Trophoblast cell (in vitro differentiated cells and primary cell): ENCODE measurements at regions not wholly inside any gene's neighbourhood (a gene's known extent, or its start where the extent isn't known, plus 50 kb on each side); places are given as distances from the start of the nearest gene placed in this dataset.

Experiments
- DNase-seq, 2 donors: peaks; one replicate each; pipeline ENCODE4 v3.0.0-alpha.2; 2016
- H2AFZ ChIP-seq: 2 replicates; pipeline ENCODE4 v1.6.1; 2013; ENCODE audit warnings: low read length, moderate library complexity, mild to moderate bottlenecking; ENCODE audit not compliant: insufficient read depth, poor library complexity
- H2AK5ac ChIP-seq: 2 replicates; pipeline ENCODE4 v1.6.1; 2013; ENCODE audit warnings: mild to moderate bottlenecking, low read length
- H2BK120ac ChIP-seq: 2 replicates; pipeline ENCODE4 v1.6.1; 2013; ENCODE audit warnings: low read length, mild to moderate bottlenecking, moderate library complexity; ENCODE audit not compliant: insufficient read depth, poor library complexity
- H2BK12ac ChIP-seq: 2 replicates; pipeline ENCODE4 v1.6.1; 2013; ENCODE audit warnings: mild to moderate bottlenecking, low read length, moderate library complexity
- H2BK5ac ChIP-seq: 2 replicates; pipeline ENCODE4 v1.6.1; 2013; ENCODE audit warnings: low read length, low read depth, moderate library complexity, mild to moderate bottlenecking; ENCODE audit not compliant: poor library complexity
- H3K14ac ChIP-seq: 2 replicates; pipeline ENCODE4 v1.6.1; 2013; ENCODE audit warnings: mild to moderate bottlenecking, low read length
- H3K18ac ChIP-seq: 2 replicates; pipeline ENCODE4 v1.6.1; 2013; ENCODE audit warnings: mild to moderate bottlenecking, low read length
- H3K23ac ChIP-seq: 2 replicates; pipeline ENCODE4 v1.6.1; 2013; ENCODE audit warnings: low read length
- H3K27ac ChIP-seq: 2 replicates; pipeline ENCODE4 v1.5.1; 2013; ENCODE audit warnings: low read depth, mild to moderate bottlenecking, inconsistent platforms, low read length, moderate library complexity
- H3K27me3 ChIP-seq: 2 replicates; pipeline ENCODE4 v1.6.1; 2013; ENCODE audit warnings: inconsistent platforms, mild to moderate bottlenecking, low read length, moderate library complexity; ENCODE audit not compliant: insufficient read depth
- H3K36me3 ChIP-seq, 2 experiments: 1 replicate in 1 of 2; 2 replicates in 1 of 2; pipeline ENCODE4 v1.6.1; 2013; ENCODE audit warnings: low read length in 2 of 2, mild to moderate bottlenecking in 2 of 2, moderate library complexity in 1 of 2; ENCODE audit not compliant: insufficient read depth in 2 of 2, control insufficient read depth in 1 of 2
- H3K4ac ChIP-seq: 2 replicates; pipeline ENCODE4 v1.6.1; 2013; ENCODE audit warnings: low read depth, mild to moderate bottlenecking, low read length, moderate library complexity
- H3K4me1 ChIP-seq, 2 experiments: 1 replicate in 1 of 2; 2 replicates in 1 of 2; pipeline ENCODE4 v1.6.1; 2013; ENCODE audit warnings: low read length in 2 of 2, mild to moderate bottlenecking in 2 of 2, moderate library complexity in 1 of 2; ENCODE audit not compliant: insufficient read depth in 2 of 2, control insufficient read depth in 1 of 2
- H3K4me2 ChIP-seq: 2 replicates; pipeline ENCODE4 v1.6.1; 2013; ENCODE audit warnings: inconsistent platforms, mild to moderate bottlenecking, low read length, moderate library complexity
- H3K4me3 ChIP-seq: 2 replicates; pipeline ENCODE4 v1.5.1; 2013; ENCODE audit warnings: mild to moderate bottlenecking, low read depth, low read length, inconsistent platforms
- H3K79me1 ChIP-seq: one replicate; pipeline ENCODE4 v1.6.1; 2013; ENCODE audit warnings: low read length
- H3K79me2 ChIP-seq: 2 replicates; pipeline ENCODE4 v1.6.1; 2013; ENCODE audit warnings: low read length, mild to moderate bottlenecking; ENCODE audit not compliant: control insufficient read depth, insufficient read depth, poor library complexity
- H3K9ac ChIP-seq: 2 replicates; pipeline ENCODE4 v1.6.1; 2013; ENCODE audit warnings: mild to moderate bottlenecking, low read length
- H3K9me3 ChIP-seq: 2 replicates; pipeline ENCODE4 v1.6.1; 2013; ENCODE audit warnings: low read depth, mild to moderate bottlenecking, control low read depth, inconsistent platforms, low read length; ENCODE audit not compliant: insufficient read depth
- H4K12ac ChIP-seq: 2 replicates; pipeline ENCODE4 v1.6.1; 2013; ENCODE audit warnings: low read depth, mild to moderate bottlenecking, low read length, moderate library complexity
- H4K8ac ChIP-seq: 2 replicates; pipeline ENCODE4 v1.6.1; 2013; ENCODE audit warnings: low read depth, mild to moderate bottlenecking, low read length, moderate library complexity
- H4K91ac ChIP-seq: one replicate; pipeline ENCODE4 v1.6.1; 2013; ENCODE audit warnings: low read depth, mild to moderate bottlenecking, low read length, moderate library complexity
- WGBS: extraction: QIAGEN DNeasy Blood & Tissue Kit; methylation state at CpG from one replicate; pipeline ENCODE4 v1.1.7; 2013; ENCODE audit warnings: missing lambda C conversion rate; ENCODE audit not compliant: insufficient read length, insufficient coverage; ENCODE audit errors: extremely low coverage; 5-methylcytosine and 5-hydroxymethylcytosine counted together

GRCh38 chrY:19644889-19645638 is 99.5 kb downstream of the KDM5D start:
- H3K4me1 ChIP-seq, result no peaks in the 10 kb centered on the region
- no peak overlapping the region for H4K12ac ChIP-seq
- no peaks in the 10 kb centered on the region for H3K79me2 ChIP-seq
- H2BK12ac ChIP-seq, result no peak overlapping the region
- H2AK5ac ChIP-seq, result no peak overlapping the region
- no peak for DNase-seq
- no peaks in the 10 kb centered on the region for H3K9me3 ChIP-seq
- H2BK120ac ChIP-seq, result no peak overlapping the region
- WGBS, result no CpG with 5 or more reads among the region's 3 CpGs
- no peaks in the 10 kb centered on the region for H3K36me3 ChIP-seq
- H3K4ac ChIP-seq, result no peak overlapping the region
- H4K8ac ChIP-seq, result no peak overlapping the region
- no peak overlapping the region for H3K4me3 ChIP-seq
- no peak overlapping the region for H2BK5ac ChIP-seq
- H2AFZ ChIP-seq, result no peak overlapping the region
- no peaks in the 10 kb centered on the region for H3K79me1 ChIP-seq
- H3K9ac ChIP-seq, result no peak overlapping the region
- H3K27me3 ChIP-seq, result no peaks in the 10 kb centered on the region
- H3K14ac ChIP-seq, result no peak overlapping the region
- H3K4me2 ChIP-seq, result no peak overlapping the region
- no peak overlapping the region for H3K18ac ChIP-seq
- H3K27ac ChIP-seq, result no peak overlapping the region
- no peak overlapping the region for H3K23ac ChIP-seq
- no peak overlapping the region for H4K91ac ChIP-seq

- H3K18ac ChIP-seq, result no peak overlapping the region
- H3K9ac ChIP-seq, result no peak overlapping the region
- H2BK12ac ChIP-seq, result no peak overlapping the region
- no peaks in the 10 kb centered on the region for H3K27me3 ChIP-seq
- H3K4ac ChIP-seq, result no peak overlapping the region
- no CpG with 5 or more reads among the region's 4 CpGs for WGBS
- H2AK5ac ChIP-seq, result no peak overlapping the region
- no peak overlapping the region for H3K23ac ChIP-seq
- no peak overlapping the region for H3K27ac ChIP-seq
- no peak overlapping the region for H2BK5ac ChIP-seq
- H3K9me3 ChIP-seq, result peaks cover 2% of the 10 kb centered on the region
- no peaks in the 10 kb centered on the region for H3K36me3 ChIP-seq
- H2AFZ ChIP-seq, result no peak overlapping the region
- no peak overlapping the region for H3K14ac ChIP-seq
- H4K12ac ChIP-seq, result no peak overlapping the region
- no peaks in the 10 kb centered on the region for H3K4me1 ChIP-seq
- no peak for DNase-seq
- H3K79me2 ChIP-seq, result no peaks in the 10 kb centered on the region
- no peak overlapping the region for H4K91ac ChIP-seq
- no peak overlapping the region for H3K4me3 ChIP-seq
- no peak overlapping the region for H4K8ac ChIP-seq
- no peaks in the 10 kb centered on the region for H3K79me1 ChIP-seq
- H3K4me2 ChIP-seq, result no peak overlapping the region
- H2BK120ac ChIP-seq, result no peak overlapping the region
Observed at GRCh38 chrY:19637651-19638347, 106.7 kb downstream of the KDM5D start.

- Histone ChIP-seq H4K8ac (no peak overlapping the region), H2AFZ (no peak overlapping the region), H3K4ac (no peak overlapping the region), H3K79me2 (no peaks in the 10 kb centered on the region), H3K4me1 (no peaks in the 10 kb centered on the region), H3K9me3 (no peaks in the 10 kb centered on the region), H3K18ac (no peak overlapping the region), H3K14ac (no peak overlapping the region), H3K4me2 (no peak overlapping the region), H3K9ac (no peak overlapping the region), H4K91ac (no peak overlapping the region), H2AK5ac (no peak overlapping the region), H3K27me3 (no peaks in the 10 kb centered on the region), H3K27ac (no peak overlapping the region), H3K36me3 (no peaks in the 10 kb centered on the region), H2BK12ac (no peak overlapping the region), H3K79me1 (no peaks in the 10 kb centered on the region), H4K12ac (no peak overlapping the region), H3K23ac (no peak overlapping the region), H3K4me3 (no peak overlapping the region), H2BK5ac (no peak overlapping the region), H2BK120ac (no peak overlapping the region)
- no CpG with 5 or more reads among the region's 2 CpGs for WGBS
- no peak for DNase-seq
Observed at GRCh38 chrY:19628926-19629325, 115.6 kb downstream of the KDM5D start.

DNA sequence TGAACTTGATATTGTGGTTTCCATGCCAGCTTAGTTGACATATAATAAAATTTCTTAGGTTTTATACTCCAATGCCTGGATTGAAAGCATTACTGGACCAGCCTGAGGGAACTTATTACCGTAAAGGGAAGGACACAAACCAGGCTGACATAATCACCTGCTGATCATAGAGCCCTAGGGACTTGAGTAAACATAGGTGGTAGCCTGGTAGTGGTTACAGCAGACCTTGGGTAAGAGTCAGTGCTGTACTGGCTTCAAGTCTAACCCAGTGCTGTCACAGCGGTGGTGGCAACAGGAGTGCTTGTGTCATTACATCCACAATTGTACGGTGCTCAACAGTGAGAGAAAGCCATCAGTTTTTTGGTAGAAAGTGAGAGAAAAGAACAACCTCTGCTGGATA is 122.1 kb downstream of the KDM5D start:
- Histone ChIP-seq H3K36me3 (no peaks in the 10 kb centered on the region), H2AK5ac (no peak overlapping the region), H3K79me1 (no peaks in the 10 kb centered on the region), H4K12ac (no peak overlapping the region), H2AFZ (no peak overlapping the region), H2BK120ac (no peak overlapping the region), H3K27me3 (no peaks in the 10 kb centered on the region), H3K9me3 (no peaks in the 10 kb centered on the region), H4K8ac (no peak overlapping the region), H3K4me3 (no peak overlapping the region), H3K18ac (no peak overlapping the region), H3K27ac (no peak overlapping the region), H3K23ac (no peak overlapping the region), H3K4me2 (no peak overlapping the region), H3K14ac (no peak overlapping the region), H3K79me2 (no peaks in the 10 kb centered on the region), H3K9ac (no peak overlapping the region), H2BK5ac (no peak overlapping the region), H3K4ac (no peak overlapping the region), H3K4me1 (no peaks in the 10 kb centered on the region), H4K91ac (no peak overlapping the region), H2BK12ac (no peak overlapping the region)
- WGBS, result no CpG with 5 or more reads among the region's 3 CpGs
- no peak for DNase-seq
